Lower lobe of right lung (tissue), 2 donors: ENCODE measurements at regions not wholly inside any gene's neighbourhood (a gene's known extent, or its start where the extent isn't known, plus 50 kb on each side); places are given as distances from the start of the nearest gene placed in this dataset.

ENCODE experiments used
- ATAC-seq, 2 donors: fragments of 200-7000 bp; cut with Tn5 transposase; one replicate each; pipeline ENCODE4 v1.9.1; 2020 to 2022; ENCODE audit warnings: mild to moderate bottlenecking in 2 of 2, moderate library complexity in 2 of 2
- DNase-seq: peaks from one replicate; pipeline ENCODE4 v3.0.0-alpha.2; 2020
- H3K27ac ChIP-seq: fragments of 200-600 bp; one replicate; pipeline ENCODE4 v1.8.0; 2022
- H3K27me3 ChIP-seq: fragments of 200-600 bp; one replicate; pipeline ENCODE4 v1.8.0; 2022; ENCODE audit warnings: low read depth
- H3K36me3 ChIP-seq: fragments of 200-600 bp; one replicate; pipeline ENCODE4 v1.8.0; 2022; ENCODE audit warnings: mild to moderate bottlenecking
- H3K4me1 ChIP-seq: fragments of 200-600 bp; one replicate; pipeline ENCODE4 v1.8.0; 2022
- H3K4me3 ChIP-seq: fragments of 200-600 bp; one replicate; pipeline ENCODE4 v1.8.0; 2022; ENCODE audit warnings: mild to moderate bottlenecking
- H3K9me3 ChIP-seq: fragments of 200-600 bp; one replicate; pipeline ENCODE4 v1.8.0; 2022
- CTCF ChIP-seq: fragments of 200-600 bp; IDR thresholded peaks from one replicate; pipeline ENCODE4 v1.8.0; 2022; ENCODE audit warnings: antibody characterized with exemption, mild to moderate bottlenecking
- intact Hi-C: fragments of 100-400 bp; cut with DNase I; formaldehyde crosslinking; loops from one replicate; pipeline ENCODE4 v1.11.0; 2022
- donor health status: DM: no; HTN: yes; CAD: no; lungs with severe emphysema.

GRCh38 chr4:171583790-171584189 is 229.4 kb upstream of the GALNTL6 start:
- DNase-seq, result no peak
- H3K36me3 ChIP-seq, result no peaks in the 10 kb centered on the region
- no peak overlapping the region for H3K4me3 ChIP-seq
- H3K4me1 ChIP-seq, result no peaks in the 10 kb centered on the region
- no peak for ATAC-seq
- H3K27ac ChIP-seq, result no peak overlapping the region
- no peaks in the 10 kb centered on the region for H3K9me3 ChIP-seq
- TF ChIP-seq CTCF, result no peak
- intact Hi-C loops, result no loop called here
- no peaks in the 10 kb centered on the region for H3K27me3 ChIP-seq

- DNase-seq (no peak), ATAC-seq (no peak)
- TF ChIP-seq CTCF, result no peak
- Histone ChIP-seq H3K4me1 (no peaks in the 10 kb centered on the region), H3K9me3 (no peaks in the 10 kb centered on the region), H3K4me3 (no peak overlapping the region), H3K27me3 (no peaks in the 10 kb centered on the region), H3K36me3 (no peaks in the 10 kb centered on the region), H3K27ac (no peak overlapping the region)
- intact Hi-C loops, result no loop called here
These were observed 230.1 kb upstream of the GALNTL6 start for GRCh38 chr4:171582961-171583581.

- intact Hi-C loops, result no loop called here
- no peak overlapping the region for H3K27ac ChIP-seq
- no peaks in the 10 kb centered on the region for H3K36me3 ChIP-seq
- ATAC-seq, result no peak
- no peak overlapping the region for H3K4me3 ChIP-seq
- no peak for TF ChIP-seq CTCF
- no peaks in the 10 kb centered on the region for H3K9me3 ChIP-seq
- H3K27me3 ChIP-seq, result no peaks in the 10 kb centered on the region
- no peak for DNase-seq
- no peaks in the 10 kb centered on the region for H3K4me1 ChIP-seq
These were observed 240.0 kb upstream of the GALNTL6 start for GRCh38 chr4:171573181-171573580.

GRCh38 chr4:171565130-171565788 is 247.9 kb upstream of the GALNTL6 start:
- intact Hi-C loops, result no loop called here
- no peak for DNase-seq
- Histone ChIP-seq H3K27me3 (no peaks in the 10 kb centered on the region), H3K4me3 (no peak overlapping the region), H3K27ac (no peak overlapping the region), H3K4me1 (no peaks in the 10 kb centered on the region), H3K9me3 (no peaks in the 10 kb centered on the region), H3K36me3 (no peaks in the 10 kb centered on the region)
- no peak for ATAC-seq
- TF ChIP-seq CTCF, result no peak

GRCh38 chr4:171561419-171561818 is 251.8 kb upstream of the GALNTL6 start:
- Histone ChIP-seq H3K4me1 (no peaks in the 10 kb centered on the region), H3K27me3 (no peaks in the 10 kb centered on the region), H3K27ac (no peak overlapping the region), H3K4me3 (no peak overlapping the region), H3K36me3 (no peaks in the 10 kb centered on the region), H3K9me3 (no peaks in the 10 kb centered on the region)
- ATAC-seq, result no peak
- no peak for TF ChIP-seq CTCF
- intact Hi-C loops, result no loop called here
- no peak for DNase-seq
